Thymus (tissue), 11 donors: ENCODE measurements at regions not wholly inside any gene's neighbourhood (a gene's known extent, or its start where the extent isn't known, plus 50 kb on each side); places are given as distances from the start of the nearest gene placed in this dataset.

Source experiments
- DNase-seq, 9 donors: peaks; one replicate each; pipeline ENCODE4 v3.0.0-alpha.2; 2013; ENCODE audit warnings: low spot score in 9 of 9, low read depth in 6 of 9, missing footprints in 1 of 9
- H3K27ac ChIP-seq, 2 donors: one replicate each; pipeline ENCODE4 v1.5.1; 2013; ENCODE audit warnings: control low read depth in 1 of 2, low read depth in 1 of 2, low read length in 1 of 2, mild to moderate bottlenecking in 1 of 2, moderate library complexity in 1 of 2
- H3K27me3 ChIP-seq, 2 donors: one replicate each; pipeline ENCODE4 v1.5.1; 2013; ENCODE audit warnings: low read length in 1 of 2; ENCODE audit not compliant: control insufficient read depth in 2 of 2, insufficient read depth in 1 of 2
- H3K36me3 ChIP-seq, 2 donors: one replicate each; pipeline ENCODE4 v1.5.1; 2013; ENCODE audit warnings: low read length in 1 of 2, mild to moderate bottlenecking in 1 of 2, moderate library complexity in 1 of 2; ENCODE audit not compliant: control insufficient read depth in 2 of 2, insufficient read depth in 2 of 2
- H3K4me1 ChIP-seq, 2 donors: one replicate each; pipeline ENCODE4 v1.5.1; 2013; ENCODE audit warnings: low read length in 2 of 2; ENCODE audit not compliant: control insufficient read depth in 2 of 2, insufficient read depth in 2 of 2
- H3K4me3 ChIP-seq, 2 donors: one replicate each; pipeline ENCODE4 v1.5.1; 2013; ENCODE audit warnings: low read length in 2 of 2, control low read depth in 1 of 2, mild to moderate bottlenecking in 1 of 2
- H3K9me3 ChIP-seq, 2 donors: one replicate each; pipeline ENCODE4 v1.5.1; 2013; ENCODE audit warnings: low read length in 1 of 2, mild to moderate bottlenecking in 1 of 2; ENCODE audit not compliant: control insufficient read depth in 2 of 2, insufficient read depth in 1 of 2
- WGBS: extraction: QIAGEN DNeasy Blood & Tissue Kit; methylation state at CpG from one replicate; pipeline ENCODE4 v1.1.7; 2013; 5-methylcytosine and 5-hydroxymethylcytosine counted together
- donor health status: healthy.

DNA sequence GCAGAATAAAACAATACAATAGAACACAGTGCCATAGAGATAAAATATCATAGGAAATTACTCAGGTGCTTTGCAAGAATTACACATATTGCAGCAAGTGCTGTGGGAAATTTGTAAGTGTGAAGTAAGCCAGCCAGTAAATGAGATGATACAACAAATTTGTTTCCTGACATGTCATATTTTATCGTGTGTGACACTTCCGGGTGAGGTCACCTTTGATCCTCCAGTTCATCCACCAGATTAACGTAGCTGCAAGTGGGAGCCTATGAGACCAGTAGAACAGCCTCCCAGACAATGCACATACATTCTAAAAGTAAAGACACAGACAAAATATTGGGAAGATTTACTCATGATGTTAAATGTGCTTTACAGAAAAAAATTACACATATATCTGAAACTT lies 72.2 kb downstream of the PRDM9 start:
- Histone ChIP-seq H3K36me3 (no peaks in the 10 kb centered on the region), H3K4me1 (no peaks in the 10 kb centered on the region), H3K9me3 (no peaks in the 10 kb centered on the region), H3K4me3 (no peak overlapping the region), H3K27me3 (no peaks in the 10 kb centered on the region), H3K27ac (no peak overlapping the region)
- 95% methylated on average over 3 of the region's 3 CpGs for WGBS
- no peak for DNase-seq

DNA sequence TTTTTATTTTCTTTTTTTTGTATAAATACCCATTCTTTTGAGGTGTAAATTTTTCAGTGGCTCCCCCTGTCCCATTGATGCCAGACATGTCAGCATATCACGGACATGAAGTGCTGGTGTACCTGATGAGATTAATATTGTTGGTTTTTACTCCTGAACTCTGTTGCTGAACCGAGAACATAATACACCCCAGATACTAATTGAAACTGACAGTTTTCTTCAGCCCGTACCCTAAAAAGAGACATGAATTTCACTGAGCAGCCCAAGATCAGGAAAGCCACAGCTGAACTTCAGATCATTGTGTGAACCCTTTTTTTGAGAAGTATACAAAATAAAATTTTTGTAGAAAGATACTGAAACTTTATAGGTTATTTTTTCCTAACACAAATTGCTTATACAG lies 75.7 kb downstream of the PRDM9 start:
- Histone ChIP-seq H3K4me3 (no peak overlapping the region), H3K36me3 (no peaks in the 10 kb centered on the region), H3K9me3 (no peaks in the 10 kb centered on the region), H3K4me1 (no peaks in the 10 kb centered on the region), H3K27me3 (no peaks in the 10 kb centered on the region), H3K27ac (no peak overlapping the region)
- no peak for DNase-seq
- 90% methylated on average over 3 of the region's 3 CpGs for WGBS

DNA sequence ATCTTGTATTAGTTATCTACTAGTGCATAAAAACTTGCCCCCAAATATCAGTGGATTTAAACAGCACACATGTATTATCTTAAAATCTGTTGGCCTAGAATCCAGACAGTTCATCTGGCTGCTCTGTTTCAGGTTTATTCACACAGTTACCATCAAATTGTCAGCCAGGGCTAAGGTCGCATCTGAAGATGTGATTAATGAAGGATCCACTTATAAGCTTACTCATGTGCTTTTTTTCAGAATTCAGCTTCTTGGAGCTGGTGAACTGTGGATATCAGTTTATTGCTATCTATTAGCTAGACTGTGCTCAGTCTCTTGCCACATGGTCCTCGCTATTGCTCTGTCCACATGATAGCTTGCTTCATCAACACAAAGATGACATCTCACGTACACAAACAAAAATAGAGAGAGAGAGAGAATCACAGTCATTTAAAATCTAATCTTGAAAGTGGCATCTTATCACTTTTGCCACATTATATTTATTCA lies 81.5 kb downstream of the PRDM9 start:
- Histone ChIP-seq H3K4me1 (no peaks in the 10 kb centered on the region), H3K4me3 (no peak overlapping the region), H3K27ac (no peak overlapping the region), H3K9me3 (no peaks in the 10 kb centered on the region), H3K27me3 (no peaks in the 10 kb centered on the region), H3K36me3 (no peaks in the 10 kb centered on the region)
- 93% methylated on average over 3 of the region's 3 CpGs for WGBS
- DNase-seq = no peak

DNA sequence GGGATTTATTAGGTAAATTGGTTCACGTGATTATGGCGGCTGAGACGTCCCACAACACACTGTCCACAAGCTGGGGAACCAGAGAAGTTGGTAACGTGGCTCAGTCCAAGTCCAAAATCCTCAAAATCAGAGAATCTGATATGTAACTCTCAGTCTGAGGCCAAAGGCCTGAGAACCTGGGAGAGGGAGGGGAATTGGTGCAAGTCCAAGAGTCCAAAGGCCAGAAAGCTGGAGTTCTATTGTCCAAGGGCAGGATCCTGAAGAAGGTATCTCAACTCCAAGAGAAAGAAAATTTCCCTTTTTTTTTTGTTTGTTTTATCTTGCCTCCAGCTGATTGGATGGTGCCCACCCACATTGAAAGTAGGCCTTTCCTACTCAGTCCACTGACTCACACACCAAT lies 83.8 kb downstream of the PRDM9 start:
- H3K27me3 ChIP-seq = no peaks in the 10 kb centered on the region
- H3K4me1 ChIP-seq = no peaks in the 10 kb centered on the region
- no peak overlapping the region for H3K4me3 ChIP-seq
- H3K36me3 ChIP-seq = no peaks in the 10 kb centered on the region
- WGBS = 93% methylated on average over 4 of the region's 4 CpGs
- no peaks in the 10 kb centered on the region for H3K9me3 ChIP-seq
- no peak for DNase-seq
- H3K27ac ChIP-seq = no peak overlapping the region

DNA sequence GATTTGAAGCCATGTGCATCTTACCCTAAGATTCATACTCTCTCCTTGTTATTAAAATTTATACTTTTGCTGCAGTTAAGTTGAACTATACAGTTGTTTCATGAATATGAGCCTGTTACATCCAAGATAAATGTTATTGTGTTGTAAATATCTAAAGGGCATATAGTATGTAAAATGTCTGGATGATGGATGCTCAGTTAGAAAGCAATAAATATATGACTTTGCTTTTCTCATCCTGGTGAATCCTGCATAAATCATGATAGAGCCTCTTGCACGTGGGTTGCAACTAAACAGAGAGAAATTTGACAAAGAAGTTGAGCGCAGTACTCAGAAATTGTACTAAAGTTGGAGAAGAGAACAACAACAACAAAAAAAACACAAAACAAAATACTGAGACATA lies 99.5 kb downstream of the PRDM9 start:
- H3K9me3 ChIP-seq = peaks cover 0 to 6% of the 10 kb centered on the region in 2 donors
- DNase-seq = no peak
- no peaks in the 10 kb centered on the region for H3K27me3 ChIP-seq
- H3K4me3 ChIP-seq = no peak overlapping the region
- no peaks in the 10 kb centered on the region for H3K36me3 ChIP-seq
- H3K4me1 ChIP-seq = no peaks in the 10 kb centered on the region
- 88% methylated on average over 2 of the region's 2 CpGs for WGBS
- H3K27ac ChIP-seq = no peak overlapping the region

DNA sequence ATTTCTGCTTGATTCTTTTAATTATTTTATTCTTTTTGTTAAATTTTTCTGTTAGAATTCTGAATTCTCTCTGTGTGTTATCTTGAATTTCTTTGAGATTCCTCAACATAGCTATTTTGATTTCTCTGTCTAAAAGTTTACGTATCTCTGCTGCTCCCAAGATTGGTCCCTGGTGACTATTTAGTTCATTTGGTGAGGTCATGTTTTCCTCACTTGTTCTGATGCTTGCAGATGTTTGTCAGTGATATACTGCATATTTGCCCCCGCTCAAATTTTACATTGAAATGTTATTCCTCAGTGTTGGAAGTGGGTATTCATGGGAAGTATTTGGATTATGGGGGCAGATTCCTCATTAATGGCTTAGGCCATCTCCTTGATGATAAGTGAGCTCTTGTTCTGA lies 105.3 kb downstream of the PRDM9 start:
- no peaks in the 10 kb centered on the region for H3K36me3 ChIP-seq
- H3K9me3 ChIP-seq = peaks cover 0 to 9% of the 10 kb centered on the region in 2 donors
- WGBS = 70% methylated on average over 2 of the region's 2 CpGs
- no peak for DNase-seq
- no peak overlapping the region for H3K4me3 ChIP-seq
- no peaks in the 10 kb centered on the region for H3K4me1 ChIP-seq
- H3K27me3 ChIP-seq = no peaks in the 10 kb centered on the region
- no peak overlapping the region for H3K27ac ChIP-seq

DNA sequence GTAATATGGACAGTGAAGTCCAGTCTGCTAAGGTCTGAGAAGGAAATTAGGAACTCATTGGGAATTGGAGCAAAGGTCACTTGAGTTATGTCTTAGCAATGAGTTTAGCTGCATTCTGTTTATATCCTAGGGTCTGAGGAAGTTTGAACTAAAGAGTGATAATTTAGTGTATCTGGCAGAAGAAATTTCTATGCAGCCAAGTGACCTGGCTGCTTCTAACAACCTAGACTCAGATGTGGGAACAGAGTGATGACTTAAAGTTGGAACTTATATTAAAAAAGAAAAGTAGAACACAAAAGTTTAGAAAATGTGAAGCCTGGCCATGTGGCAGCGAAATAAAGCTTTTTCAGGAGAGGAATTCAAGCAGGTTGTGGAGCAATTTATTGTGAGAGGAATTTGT lies 106.2 kb downstream of the PRDM9 start:
- H3K4me3 ChIP-seq = no peak overlapping the region
- H3K27me3 ChIP-seq = no peaks in the 10 kb centered on the region
- peaks cover 0 to 9% of the 10 kb centered on the region in 2 donors for H3K9me3 ChIP-seq
- WGBS = 77% methylated on average over 1 of the region's 1 CpG
- no peaks in the 10 kb centered on the region for H3K4me1 ChIP-seq
- H3K27ac ChIP-seq = no peak overlapping the region
- no peaks in the 10 kb centered on the region for H3K36me3 ChIP-seq
- DNase-seq = no peak

DNA sequence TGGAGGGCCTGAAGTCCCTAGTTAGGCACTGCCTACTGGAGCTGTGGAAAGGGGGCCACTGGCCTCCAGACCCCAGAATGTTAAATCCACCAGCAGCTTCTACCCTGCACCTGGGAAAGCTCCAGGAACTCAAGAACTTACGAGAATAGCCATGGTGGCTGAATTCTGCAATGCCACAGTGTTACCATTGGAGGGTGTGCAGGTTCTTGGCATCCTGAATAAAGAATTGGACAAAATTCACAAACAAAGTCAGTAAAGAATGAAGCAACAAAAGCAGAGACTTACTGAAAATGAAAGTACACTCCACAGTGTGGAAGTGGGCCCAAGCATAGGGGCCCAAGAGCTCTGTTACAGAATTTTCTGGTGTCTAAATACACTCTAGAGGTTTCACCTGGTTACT lies 107.0 kb downstream of the PRDM9 start:
- Histone ChIP-seq H3K4me1 (no peaks in the 10 kb centered on the region), H3K27ac (no peak overlapping the region), H3K9me3 (peaks cover 0 to 9% of the 10 kb centered on the region in 2 donors), H3K27me3 (no peaks in the 10 kb centered on the region), H3K36me3 (no peaks in the 10 kb centered on the region), H3K4me3 (no peak overlapping the region)
- DNase-seq = no peak
- 92% methylated on average over 1 of the region's 1 CpG for WGBS

DNA sequence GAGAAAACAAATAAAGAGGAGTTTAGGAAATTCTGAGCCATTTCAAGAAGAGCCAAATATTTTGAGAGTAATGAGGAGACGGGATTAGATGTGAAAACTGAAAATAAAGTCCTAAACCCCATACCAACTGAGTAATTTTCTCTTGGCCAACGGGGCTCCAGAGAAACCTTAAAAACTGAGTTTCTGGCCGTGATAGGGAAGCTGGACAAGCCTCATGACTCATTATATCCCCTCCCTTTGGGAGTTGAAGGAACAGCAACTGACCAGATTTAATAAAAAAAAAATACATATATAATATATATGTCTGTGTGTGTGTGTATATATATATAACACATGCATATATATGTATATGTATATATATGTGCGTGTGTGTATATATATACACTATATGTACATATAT lies 119.6 kb downstream of the PRDM9 start:
- no peak overlapping the region for H3K27ac ChIP-seq
- no peaks in the 10 kb centered on the region for H3K4me1 ChIP-seq
- 87% methylated on average over 4 of the region's 4 CpGs for WGBS
- H3K9me3 ChIP-seq = peaks cover 0 to 2% of the 10 kb centered on the region in 2 donors
- DNase-seq = no peak
- no peaks in the 10 kb centered on the region for H3K27me3 ChIP-seq
- no peaks in the 10 kb centered on the region for H3K36me3 ChIP-seq
- no peak overlapping the region for H3K4me3 ChIP-seq

DNA sequence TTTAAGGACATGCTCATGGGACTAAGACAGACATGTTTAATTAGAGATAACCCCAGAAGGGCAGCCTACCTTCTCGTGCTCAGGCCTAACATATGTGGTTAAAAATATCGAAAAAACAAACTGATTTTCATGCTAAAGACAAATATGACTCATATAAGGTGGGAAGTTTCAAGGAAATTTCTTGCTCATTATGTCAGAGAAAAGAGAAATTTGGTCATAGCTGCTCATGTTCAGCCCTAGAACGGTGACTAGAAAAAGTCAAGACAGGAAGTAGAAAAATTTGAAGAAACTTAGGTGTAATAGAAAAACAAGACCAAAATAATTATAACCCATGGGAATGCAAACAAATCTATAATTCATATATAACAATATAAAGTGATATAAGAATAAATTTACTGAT lies 120.6 kb downstream of the PRDM9 start:
- no peak overlapping the region for H3K27ac ChIP-seq
- 87% methylated on average over 3 of the region's 3 CpGs for WGBS
- H3K36me3 ChIP-seq = no peaks in the 10 kb centered on the region
- H3K4me1 ChIP-seq = no peaks in the 10 kb centered on the region
- no peaks in the 10 kb centered on the region for H3K27me3 ChIP-seq
- no peak overlapping the region for H3K4me3 ChIP-seq
- peaks cover 0 to 2% of the 10 kb centered on the region in 2 donors for H3K9me3 ChIP-seq
- no peak for DNase-seq
